Hepatocyte (in vitro differentiated cells): ENCODE measurements at regions not wholly inside any gene's neighbourhood (a gene's known extent, or its start where the extent isn't known, plus 50 kb on each side); places are given as distances from the start of the nearest gene placed in this dataset.

Source experiments
- CTCF ChIP-seq: fragments of 200-600 bp; sonication (generic); IDR thresholded peaks from 2 replicates; pipeline ENCODE4 v1.5.1; 2016; ENCODE audit warnings: antibody characterized with exemption, mild to moderate bottlenecking; ENCODE audit not compliant: poor library complexity
- EZH2 ChIP-seq: fragments of 200-600 bp; sonication (generic); IDR thresholded peaks from 2 replicates; pipeline ENCODE4 v1.6.1; 2016; ENCODE audit warnings: antibody characterized with exemption, mild to moderate bottlenecking, borderline replicate concordance
- EZH2phosphoT487 ChIP-seq: fragments of 200-600 bp; sonication (generic); IDR thresholded peaks from one replicate; pipeline ENCODE4 v1.6.1; 2018; ENCODE audit warnings: antibody characterized with exemption, mild to moderate bottlenecking, low read depth, moderate library complexity; ENCODE audit not compliant: unreplicated experiment, severe bottlenecking

GRCh38 chr4:83926950-83927349 is 391.0 kb downstream of the GPAT3 start:
- TF ChIP-seq CTCF (no peak), EZH2phosphoT487 (no peak), EZH2 (no peak)
